NCI-H2196 (cell line): ENCODE measurements at regions not wholly inside any gene's neighbourhood (a gene's known extent, or its start where the extent isn't known, plus 50 kb on each side); places are given as distances from the start of the nearest gene placed in this dataset.

Experiments
- DNase-seq: peaks from one replicate; lab custom pipeline; 2025; ENCODE audit not compliant: unreplicated experiment; lab: John Stamatoyannopoulos, UW

DNA sequence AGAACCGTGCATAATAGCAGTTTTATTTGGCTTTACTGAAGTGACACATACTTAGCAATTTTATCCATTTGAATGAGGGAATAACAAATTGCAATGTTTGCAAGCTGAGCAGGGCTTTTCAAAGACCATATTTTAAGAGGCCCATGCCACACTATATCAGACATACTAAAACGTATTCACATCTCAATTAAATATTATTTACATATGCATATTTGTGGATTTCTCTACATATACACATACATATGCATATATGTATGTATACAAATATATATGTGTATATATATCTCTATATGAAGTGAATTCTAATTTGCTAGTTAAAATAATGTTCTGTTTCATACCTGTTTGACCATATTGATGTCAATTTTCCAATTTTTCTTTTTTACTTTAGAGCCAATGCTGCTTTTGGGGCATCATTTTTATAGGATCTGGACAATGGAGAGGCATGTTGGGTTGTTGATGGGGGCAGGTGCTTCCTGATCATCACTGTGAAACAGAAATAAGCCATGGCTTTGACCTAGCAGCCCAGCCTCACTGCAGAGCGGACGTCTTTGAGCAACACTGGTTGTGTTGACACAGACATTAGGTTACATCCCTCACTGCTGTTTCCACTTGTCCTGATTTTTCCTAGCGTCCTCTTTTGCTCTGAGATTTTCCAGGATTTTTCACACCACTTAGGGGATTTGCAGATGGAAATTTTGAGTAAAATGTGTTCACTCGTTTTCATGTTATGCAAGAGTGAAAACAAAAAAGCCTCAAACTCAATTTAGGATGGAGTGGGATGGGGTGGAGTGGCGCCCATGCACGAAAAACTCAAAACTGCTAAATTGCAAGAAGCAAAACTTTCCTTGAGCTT, 56.9 kb downstream of the RDH14 start:
- no peak for DNase-seq

DNA sequence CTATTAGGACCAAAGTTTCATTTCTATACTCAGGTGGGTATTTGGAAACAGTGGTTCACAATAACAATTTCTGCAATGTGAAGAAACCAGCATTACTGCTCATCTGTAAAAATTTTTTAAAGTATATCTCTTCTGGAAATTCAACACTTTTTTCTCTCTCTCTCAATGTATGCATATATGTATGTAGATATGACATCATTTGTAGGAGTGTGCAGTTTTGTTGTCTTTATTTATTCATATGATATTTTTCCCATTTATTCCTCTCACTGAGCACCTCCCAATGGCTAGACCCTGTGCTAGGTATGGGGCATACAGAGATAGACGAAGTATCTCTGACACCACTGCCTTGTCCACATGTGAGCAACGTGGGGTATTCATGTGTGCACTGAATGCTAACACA, 58.3 kb downstream of the RDH14 start:
- no peak for DNase-seq

GRCh38 chr2:18501729-18502128, 58.7 kb downstream of the RDH14 start:
- no peak for DNase-seq

DNA sequence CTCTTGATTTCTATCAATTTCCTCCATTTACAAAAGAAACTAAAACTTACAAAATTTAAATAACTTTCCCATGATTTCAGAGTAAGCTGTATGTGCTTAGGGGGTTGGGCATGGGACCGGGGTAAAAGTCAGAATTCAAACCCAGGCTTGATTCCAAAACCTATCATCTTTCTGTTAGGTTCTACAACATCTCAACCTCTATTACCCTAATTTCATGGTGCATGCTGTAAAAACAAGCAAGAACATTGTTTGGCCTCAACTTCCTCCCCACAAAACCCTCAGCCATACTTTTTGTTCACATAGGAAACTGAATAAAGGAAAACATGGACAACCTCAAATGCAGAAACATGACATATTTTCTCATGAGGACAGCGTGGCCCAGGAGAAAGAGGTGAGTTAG, 59.3 kb downstream of the RDH14 start:
- no peak for DNase-seq

DNA sequence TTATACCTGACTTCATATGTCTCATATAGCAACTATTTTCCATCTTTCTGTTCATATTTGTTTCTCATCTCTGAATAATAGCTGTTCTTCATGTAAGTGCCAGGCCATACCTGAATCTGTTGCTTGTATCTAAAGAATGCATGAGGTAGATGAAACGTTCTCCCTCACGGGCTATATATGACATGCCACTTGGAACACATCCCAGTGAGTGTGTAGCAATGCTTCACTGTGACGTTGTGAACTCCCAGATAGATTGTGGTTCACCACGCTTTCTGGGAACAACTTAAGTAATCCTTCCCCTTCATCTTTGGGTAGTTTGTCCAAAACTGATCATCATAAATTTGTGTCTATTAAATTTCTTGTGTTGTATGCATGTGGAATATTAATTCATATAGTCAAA, 60.1 kb downstream of the RDH14 start:
- DNase-seq, result no peak

- peak; percentile 14 for DNase-seq
Measured at GRCh38 chr2:18498531-18498930, 61.9 kb downstream of the RDH14 start.

- DNase-seq, result no peak
Measured at GRCh38 chr2:18496516-18496915, 63.9 kb downstream of the RDH14 start.

DNA sequence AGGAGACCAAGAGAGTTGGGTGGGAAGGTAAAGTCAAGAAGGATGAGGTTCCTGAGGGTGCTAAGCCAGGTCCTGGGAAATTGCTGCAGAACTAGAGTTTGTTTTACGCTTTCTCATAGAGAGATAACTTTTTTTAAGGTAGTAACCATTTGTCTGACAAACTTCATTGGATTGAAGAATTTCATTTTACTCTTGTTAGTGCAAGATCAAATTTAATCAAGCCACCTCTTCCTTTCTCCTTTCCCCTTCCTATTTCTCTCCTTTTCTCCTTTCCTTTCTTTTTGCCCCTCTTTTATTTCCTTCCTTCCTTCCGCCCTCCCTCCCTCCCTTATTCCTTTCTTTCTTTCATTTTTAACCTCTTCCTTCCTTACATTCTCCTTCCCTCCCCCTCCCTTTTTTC, 65.4 kb downstream of the RDH14 start:
- DNase-seq, result no peak

- no peak for DNase-seq
Measured at GRCh38 chr2:18492721-18493120, 67.7 kb downstream of the RDH14 start.

- no peak for DNase-seq
Measured at GRCh38 chr2:18491577-18491976, 68.9 kb downstream of the RDH14 start.

GRCh38 chr2:18490901-18491300, 69.6 kb downstream of the RDH14 start:
- no peak for DNase-seq

- no peak for DNase-seq
Measured at GRCh38 chr2:18487106-18487913, 73.1 kb downstream of the RDH14 start.

DNA sequence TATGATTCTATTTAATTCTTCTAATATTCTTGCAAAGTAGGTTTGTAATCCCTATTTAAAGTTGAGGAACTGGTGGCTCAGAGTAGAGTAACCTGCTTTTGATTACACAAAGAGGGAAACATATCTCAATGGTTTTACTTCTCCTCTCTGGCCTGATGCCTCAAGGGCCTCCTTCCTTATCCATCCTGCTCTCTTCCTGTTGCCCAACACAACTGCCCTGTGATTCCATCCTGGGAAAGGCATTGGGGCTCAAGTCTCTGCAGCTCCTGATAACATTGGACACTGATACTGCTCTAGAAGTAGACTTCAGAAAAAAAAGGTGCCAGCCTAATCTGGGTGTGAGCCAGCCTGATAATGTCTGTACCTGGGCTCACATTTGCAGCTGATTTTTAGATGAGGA, 75.8 kb downstream of the RDH14 start:
- DNase-seq, result no peak

DNA sequence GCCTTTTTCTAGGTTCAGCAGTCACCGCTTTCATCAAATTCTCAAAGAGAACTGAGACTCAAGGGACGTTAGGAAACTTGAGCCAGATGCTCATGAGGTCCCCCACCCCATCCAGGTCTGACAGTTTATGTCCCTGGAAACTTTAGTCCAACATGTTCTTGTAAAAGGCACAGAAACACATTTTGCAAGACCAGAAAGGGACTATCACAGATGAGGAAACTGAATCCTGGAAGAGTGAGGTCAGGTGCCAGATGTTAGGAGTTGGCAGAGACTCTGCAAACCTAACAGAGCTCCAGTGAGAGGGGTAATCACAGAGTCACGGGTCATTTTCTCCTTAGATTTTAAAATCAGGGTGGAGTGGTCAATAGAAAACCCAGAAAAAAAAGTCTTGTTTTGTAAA, 76.6 kb downstream of the RDH14 start:
- no peak for DNase-seq

- DNase-seq, result no peak
Measured at GRCh38 chr2:18482666-18483065, 77.8 kb downstream of the RDH14 start.

- DNase-seq, result no peak
Measured at GRCh38 chr2:18479947-18480369, 80.5 kb downstream of the RDH14 start.

DNA sequence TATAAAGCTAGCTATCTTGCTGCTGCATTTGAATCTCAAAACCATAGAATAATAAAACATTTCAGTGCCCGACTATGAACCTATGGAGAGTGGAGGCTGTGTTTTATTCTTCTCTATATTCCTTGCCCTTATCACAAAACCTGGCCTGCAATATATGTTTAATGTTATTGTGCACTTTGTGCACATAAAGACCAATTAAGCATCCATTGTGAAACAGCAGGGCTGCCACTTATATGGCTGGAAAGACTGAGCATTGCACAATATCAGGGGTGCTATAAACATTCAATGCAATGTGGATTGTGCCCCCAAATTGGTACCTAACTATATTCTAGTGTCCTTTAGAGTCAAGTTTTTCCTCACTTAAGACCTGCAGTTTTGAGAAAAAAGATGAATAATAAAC, 83.2 kb downstream of the RDH14 start:
- DNase-seq, result no peak

DNA sequence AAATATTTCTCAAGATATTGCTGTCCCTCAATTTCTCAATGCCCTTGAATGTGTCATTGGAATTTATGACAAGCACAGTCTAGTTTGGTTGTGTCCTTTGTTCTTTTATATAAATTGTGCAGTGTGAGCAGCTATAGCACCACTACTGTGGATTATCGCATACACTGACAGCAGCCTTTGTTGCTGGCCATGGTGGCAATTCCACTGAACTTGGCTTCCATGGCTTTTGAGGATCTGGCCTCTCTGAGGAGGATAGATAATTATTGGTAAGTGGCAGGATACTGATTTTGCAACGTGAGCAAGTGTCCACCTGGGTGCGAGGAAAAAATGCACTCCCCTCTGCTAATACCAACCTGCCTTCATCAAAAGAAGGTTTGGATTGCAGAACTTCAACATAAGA, 84.0 kb downstream of the RDH14 start:
- no peak for DNase-seq

GRCh38 chr2:18475884-18476283, 84.6 kb downstream of the RDH14 start:
- no peak for DNase-seq

- DNase-seq, result no peak
Measured at GRCh38 chr2:18474700-18475099, 85.8 kb downstream of the RDH14 start.

GRCh38 chr2:18473241-18474181, 86.9 kb downstream of the RDH14 start:
- DNase-seq, result no peak
